ENCODE measurements at regions not wholly inside any gene's neighbourhood (a gene's known extent, or its start where the extent isn't known, plus 50 kb on each side); places are given as distances from the start of the nearest gene placed in this dataset.

GRCh38 chr7:153331427-153331826, 571.9 kb downstream of the ACTR3B start:
- 91 to 92% methylated on average over 3 of the region's 3 CpGs for WGBS, 2 donors
- intact Hi-C loops (cut with DNase I): no loop called here

GRCh38 chr7:153354071-153354470, 594.5 kb downstream of the ACTR3B start:
- WGBS, 2 donors: 88 to 90% methylated on average over 5 of the region's 5 CpGs
- Histone ChIP-seq H3K9me3 (no peaks in the 10 kb centered on the region), H3K36me3 (no peaks in the 10 kb centered on the region), H3K27me3 (no peaks in the 10 kb centered on the region), H3K4me3 (replicated peaks in 1 of 3) (no peak overlapping the region), H3K4me1 (no peaks in the 10 kb centered on the region), H3K27ac (no peak overlapping the region)
- intact Hi-C loops (cut with DNase I): no loop called here
- no peak for TF ChIP-seq POLR2A (IDR thresholded peaks at IDR 0.05)
- no peak for TF ChIP-seq CTCF (IDR thresholded peaks at IDR 0.05)
- DNase-seq: no peak

More at GRCh38 chr7:153331427-153331826, 571.9 kb downstream of the ACTR3B start:
- Histone ChIP-seq H3K4me3 (replicated peaks in 1 of 3) (no peak overlapping the region), H3K4me1 (no peaks in the 10 kb centered on the region), H3K9me3 (no peaks in the 10 kb centered on the region), H3K36me3 (no peaks in the 10 kb centered on the region), H3K27ac (no peak overlapping the region), H3K27me3 (no peaks in the 10 kb centered on the region)
- DNase-seq: no peak
- TF ChIP-seq CTCF (IDR thresholded peaks at IDR 0.05) (no peak), POLR2A (IDR thresholded peaks at IDR 0.05) (no peak)

- no peaks in the 10 kb centered on the region for H3K4me1 ChIP-seq
- TF ChIP-seq POLR2A (IDR thresholded peaks at IDR 0.05): no peak
- no peak for TF ChIP-seq CTCF (IDR thresholded peaks at IDR 0.05)
- WGBS, 2 donors: 62 to 76% methylated on average over 5 of the region's 5 CpGs
- H3K27me3 ChIP-seq: no peaks in the 10 kb centered on the region
- no peak overlapping the region for H3K4me3 ChIP-seq (replicated peaks in 1 of 3)
- no peaks in the 10 kb centered on the region for H3K9me3 ChIP-seq
- DNase-seq: no peak
- intact Hi-C loops (cut with DNase I): no loop called here
- H3K36me3 ChIP-seq: no peaks in the 10 kb centered on the region
- H3K27ac ChIP-seq: no peak overlapping the region
These were observed 610.5 kb downstream of the ACTR3B start for GRCh38 chr7:153370092-153370491.

- no peak for DNase-seq
- H3K27ac ChIP-seq: no peak overlapping the region
- intact Hi-C loops (cut with DNase I): no loop called here
- H3K9me3 ChIP-seq: no peaks in the 10 kb centered on the region
- peaks cover 0 to 4% of the 10 kb centered on the region in 2 donors for H3K4me1 ChIP-seq
- H3K4me3 ChIP-seq (replicated peaks in 1 of 3): no peak overlapping the region
- 77 to 78% methylated on average over 7 of the region's 7 CpGs for WGBS, 2 donors
- no peaks in the 10 kb centered on the region for H3K36me3 ChIP-seq
- no peak for TF ChIP-seq CTCF (IDR thresholded peaks at IDR 0.05)
- no peak for TF ChIP-seq POLR2A (IDR thresholded peaks at IDR 0.05)
- H3K27me3 ChIP-seq: no peaks in the 10 kb centered on the region
These were observed 621.1 kb downstream of the ACTR3B start for GRCh38 chr7:153380636-153381035.

GRCh38 chr7:153381275-153382040, 621.9 kb downstream of the ACTR3B start:
- Histone ChIP-seq H3K27ac (no peak overlapping the region), H3K4me1 (peaks cover 0 to 4% of the 10 kb centered on the region in 2 donors), H3K27me3 (no peaks in the 10 kb centered on the region), H3K36me3 (no peaks in the 10 kb centered on the region), H3K4me3 (replicated peaks in 1 of 3) (no peak overlapping the region), H3K9me3 (no peaks in the 10 kb centered on the region)
- intact Hi-C loops (cut with DNase I): no loop called here
- DNase-seq: peak; percentile 44 to 64
- TF ChIP-seq POLR2A (IDR thresholded peaks at IDR 0.05): no peak
- peak; percentile 69 to 93 (median 82) for TF ChIP-seq CTCF (IDR thresholded peaks at IDR 0.05)
- WGBS, 2 donors: 15 to 18% methylated on average over 13 of the region's 13 CpGs

All from thyroid gland (tissue), 4 donors.